WTC11 (cell line): ENCODE measurements at regions not wholly inside any gene's neighbourhood (a gene's known extent, or its start where the extent isn't known, plus 50 kb on each side); places are given as distances from the start of the nearest gene placed in this dataset.

Experiments used
- ATAC-seq: fragments of 200-7000 bp; cut with Tn5 transposase; 2 replicates; pipeline ENCODE4 v1.10.0; 2021; ENCODE audit warnings: mild to moderate bottlenecking, moderate library complexity
- CTCF ChIA-PET: fragments of 300-600 bp; sonication (Branson Sonifier 250); formaldehyde crosslinking; loops from one replicate; lab custom pipeline; 2021; ENCODE audit warnings: antibody characterized with exemption; lab: Charles Lee
- POLR2A ChIA-PET: fragments of 350-600 bp; sonication (Branson Sonifier 250); formaldehyde crosslinking; loops from one replicate; lab custom pipeline; 2021; ENCODE audit warnings: antibody characterized with exemption; lab: Charles Lee
- DNase-seq: peaks from one replicate; pipeline ENCODE4 v3.0.0; 2021; ENCODE audit warnings: low spot score
- H3K27ac Mint-ChIP-seq: 2 replicates; pipeline ENCODE4 v1.8.0; 2021; ENCODE audit warnings: mixed read lengths
- H3K27me3 Mint-ChIP-seq: 2 replicates; pipeline ENCODE4 v1.8.0; 2021; ENCODE audit warnings: low read depth, mild to moderate bottlenecking, moderate library complexity, mixed read lengths
- H3K36me3 Mint-ChIP-seq: 2 replicates; pipeline ENCODE4 v1.8.0; 2021; ENCODE audit warnings: mixed read lengths
- H3K4me1 Mint-ChIP-seq: 2 replicates; pipeline ENCODE4 v1.8.0; 2022; ENCODE audit warnings: mixed read lengths
- H3K4me3 Mint-ChIP-seq: 2 replicates; pipeline ENCODE4 v1.8.0; 2021; ENCODE audit warnings: mild to moderate bottlenecking, moderate library complexity, mixed read lengths
- H3K9me3 Mint-ChIP-seq: 2 replicates; pipeline ENCODE4 v1.8.0; 2021; ENCODE audit warnings: mixed read lengths
- CREM ChIP-seq: sonication (generic); formaldehyde crosslinking; IDR thresholded peaks from 2 replicates; pipeline ENCODE4 v1.8.1; 2022; ENCODE audit warnings: mild to moderate bottlenecking, missing genetic modification reagents, moderate library complexity
- E2F1 ChIP-seq: sonication (generic); formaldehyde crosslinking; IDR thresholded peaks from 2 replicates; pipeline ENCODE4 v1.8.0; 2022; ENCODE audit warnings: mild to moderate bottlenecking, missing genetic modification reagents
- ELF4 ChIP-seq: sonication (generic); formaldehyde crosslinking; IDR thresholded peaks from 2 replicates; pipeline ENCODE4 v1.8.1; 2022; ENCODE audit warnings: low read depth, mild to moderate bottlenecking, moderate library complexity, missing genetic modification reagents
- EMX1 ChIP-seq: fragments of 250-450 bp; sonication (Bioruptor Pico); IDR thresholded peaks from 2 replicates; pipeline ENCODE4 v1.8.0; 2021; ENCODE audit warnings: mild to moderate bottlenecking
- FOXP1 ChIP-seq: sonication (generic); formaldehyde crosslinking; IDR thresholded peaks from 2 replicates; pipeline ENCODE4 v1.8.0; 2022; ENCODE audit warnings: missing genetic modification reagents, mild to moderate bottlenecking, moderate library complexity, borderline replicate concordance
- HMGXB4 ChIP-seq: sonication (generic); formaldehyde crosslinking; IDR thresholded peaks from 2 replicates; pipeline ENCODE4 v1.8.1; 2023; ENCODE audit warnings: mild to moderate bottlenecking, moderate library complexity, missing genetic modification reagents
- IRF2 ChIP-seq: sonication (generic); formaldehyde crosslinking; IDR thresholded peaks from 2 replicates; pipeline ENCODE4 v1.8.0; 2022; ENCODE audit warnings: low read depth, missing genetic modification reagents, borderline replicate concordance
- NR3C1 ChIP-seq: sonication (generic); formaldehyde crosslinking; conservative IDR thresholded peaks from 2 replicates; pipeline ENCODE4 v1.8.1; 2023; ENCODE audit warnings: low read depth, mild to moderate bottlenecking, missing genetic modification reagents
- PRRX2 ChIP-seq: fragments of 250-450 bp; sonication (Bioruptor Pico); IDR thresholded peaks from 2 replicates; pipeline ENCODE4 v1.8.0; 2021; ENCODE audit warnings: mild to moderate bottlenecking
- RORB ChIP-seq: fragments of 250-450 bp; sonication (Bioruptor Pico); IDR thresholded peaks from 2 replicates; pipeline ENCODE4 v1.9.0; 2021; ENCODE audit warnings: mild to moderate bottlenecking
- SOX15 ChIP-seq: fragments of 250-450 bp; sonication (Bioruptor Pico); IDR thresholded peaks from 2 replicates; pipeline ENCODE4 v1.9.0; 2021; ENCODE audit warnings: mild to moderate bottlenecking
- TCF7 ChIP-seq: sonication (generic); formaldehyde crosslinking; IDR thresholded peaks from 2 replicates; pipeline ENCODE4 v1.8.0; 2022; ENCODE audit warnings: mild to moderate bottlenecking, low read depth, missing genetic modification reagents, moderate library complexity
- ZBTB21 ChIP-seq: sonication (generic); formaldehyde crosslinking; IDR thresholded peaks from 2 replicates; pipeline ENCODE4 v1.8.1; 2023; ENCODE audit warnings: mild to moderate bottlenecking, missing genetic modification reagents, borderline replicate concordance
- ZNF138 ChIP-seq: sonication (generic); formaldehyde crosslinking; conservative IDR thresholded peaks from 2 replicates; pipeline ENCODE4 v1.8.1; 2022; ENCODE audit warnings: mild to moderate bottlenecking, moderate library complexity, missing genetic modification reagents
- ZNF281 ChIP-seq: sonication (generic); formaldehyde crosslinking; IDR thresholded peaks from 2 replicates; pipeline ENCODE4 v1.8.0; 2023; ENCODE audit warnings: mild to moderate bottlenecking, missing genetic modification reagents
- TF ChIP-seq, protein P1 (sequence below): fragments of 250-450 bp; sonication (Bioruptor Pico); IDR thresholded peaks from 2 replicates; pipeline ENCODE4 v1.9.0; 2021; ENCODE audit warnings: mild to moderate bottlenecking, borderline replicate concordance
- TF ChIP-seq, protein P2 (sequence below): sonication (generic); formaldehyde crosslinking; IDR thresholded peaks from 2 replicates; pipeline ENCODE4 v1.8.1; 2022; ENCODE audit warnings: low read depth, mild to moderate bottlenecking, moderate library complexity, missing genetic modification reagents, borderline replicate concordance

GRCh38 chr6:86825436-86825835, 111.9 kb upstream of the HTR1E start:
- DNase-seq = no peak
- Mint-ChIP-seq H3K36me3 (no peaks in the 10 kb centered on the region), H3K9me3 (no peaks in the 10 kb centered on the region), H3K27ac (no peak overlapping the region), H3K4me1 (no peaks in the 10 kb centered on the region), H3K27me3 (peaks cover 3% of the 10 kb centered on the region; the same call in 1 of the 2 replicates), H3K4me3 (no peak overlapping the region)
- no peak for ATAC-seq
- CTCF ChIA-PET = no interaction called here
- no peak for TF ChIP-seq RORB (CRISPR knock-in tag)
- no peak for TF ChIP-seq ELF4 (CRISPR knock-in tag)
- no peak for TF ChIP-seq EMX1 (CRISPR knock-in tag)
- no peak for TF ChIP-seq ZBTB21 (CRISPR knock-in tag)
- no peak for TF ChIP-seq HMGXB4 (CRISPR knock-in tag)
- TF ChIP-seq CREM = no peak
- TF ChIP-seq IRF2 (CRISPR knock-in tag) = no peak
- TF ChIP-seq PRRX2 (CRISPR knock-in tag) = no peak
- TF ChIP-seq ZNF138 (CRISPR knock-in tag) = no peak
- TF ChIP-seq, protein P1, sequence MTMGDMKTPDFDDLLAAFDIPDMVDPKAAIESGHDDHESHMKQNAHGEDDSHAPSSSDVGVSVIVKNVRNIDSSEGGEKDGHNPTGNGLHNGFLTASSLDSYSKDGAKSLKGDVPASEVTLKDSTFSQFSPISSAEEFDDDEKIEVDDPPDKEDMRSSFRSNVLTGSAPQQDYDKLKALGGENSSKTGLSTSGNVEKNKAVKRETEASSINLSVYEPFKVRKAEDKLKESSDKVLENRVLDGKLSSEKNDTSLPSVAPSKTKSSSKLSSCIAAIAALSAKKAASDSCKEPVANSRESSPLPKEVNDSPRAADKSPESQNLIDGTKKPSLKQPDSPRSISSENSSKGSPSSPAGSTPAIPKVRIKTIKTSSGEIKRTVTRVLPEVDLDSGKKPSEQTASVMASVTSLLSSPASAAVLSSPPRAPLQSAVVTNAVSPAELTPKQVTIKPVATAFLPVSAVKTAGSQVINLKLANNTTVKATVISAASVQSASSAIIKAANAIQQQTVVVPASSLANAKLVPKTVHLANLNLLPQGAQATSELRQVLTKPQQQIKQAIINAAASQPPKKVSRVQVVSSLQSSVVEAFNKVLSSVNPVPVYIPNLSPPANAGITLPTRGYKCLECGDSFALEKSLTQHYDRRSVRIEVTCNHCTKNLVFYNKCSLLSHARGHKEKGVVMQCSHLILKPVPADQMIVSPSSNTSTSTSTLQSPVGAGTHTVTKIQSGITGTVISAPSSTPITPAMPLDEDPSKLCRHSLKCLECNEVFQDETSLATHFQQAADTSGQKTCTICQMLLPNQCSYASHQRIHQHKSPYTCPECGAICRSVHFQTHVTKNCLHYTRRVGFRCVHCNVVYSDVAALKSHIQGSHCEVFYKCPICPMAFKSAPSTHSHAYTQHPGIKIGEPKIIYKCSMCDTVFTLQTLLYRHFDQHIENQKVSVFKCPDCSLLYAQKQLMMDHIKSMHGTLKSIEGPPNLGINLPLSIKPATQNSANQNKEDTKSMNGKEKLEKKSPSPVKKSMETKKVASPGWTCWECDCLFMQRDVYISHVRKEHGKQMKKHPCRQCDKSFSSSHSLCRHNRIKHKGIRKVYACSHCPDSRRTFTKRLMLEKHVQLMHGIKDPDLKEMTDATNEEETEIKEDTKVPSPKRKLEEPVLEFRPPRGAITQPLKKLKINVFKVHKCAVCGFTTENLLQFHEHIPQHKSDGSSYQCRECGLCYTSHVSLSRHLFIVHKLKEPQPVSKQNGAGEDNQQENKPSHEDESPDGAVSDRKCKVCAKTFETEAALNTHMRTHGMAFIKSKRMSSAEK (CRISPR knock-in tag) = no peak
- no peak for TF ChIP-seq E2F1
- no peak for TF ChIP-seq NR3C1 (CRISPR knock-in tag)
- no peak for TF ChIP-seq FOXP1 (CRISPR knock-in tag)
- TF ChIP-seq SOX15 (CRISPR knock-in tag) = no peak
- no peak for TF ChIP-seq TCF7
- TF ChIP-seq, protein P2, sequence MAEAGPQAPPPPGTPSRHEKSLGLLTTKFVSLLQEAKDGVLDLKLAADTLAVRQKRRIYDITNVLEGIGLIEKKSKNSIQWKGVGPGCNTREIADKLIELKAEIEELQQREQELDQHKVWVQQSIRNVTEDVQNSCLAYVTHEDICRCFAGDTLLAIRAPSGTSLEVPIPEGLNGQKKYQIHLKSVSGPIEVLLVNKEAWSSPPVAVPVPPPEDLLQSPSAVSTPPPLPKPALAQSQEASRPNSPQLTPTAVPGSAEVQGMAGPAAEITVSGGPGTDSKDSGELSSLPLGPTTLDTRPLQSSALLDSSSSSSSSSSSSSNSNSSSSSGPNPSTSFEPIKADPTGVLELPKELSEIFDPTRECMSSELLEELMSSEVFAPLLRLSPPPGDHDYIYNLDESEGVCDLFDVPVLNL (CRISPR knock-in tag) = no peak
- no peak for TF ChIP-seq ZNF281
- POLR2A ChIA-PET = no interaction called here
